ENCODE measurements at regions not wholly inside any gene's neighbourhood (a gene's known extent, or its start where the extent isn't known, plus 50 kb on each side); places are given as distances from the start of the nearest gene placed in this dataset.

DNA sequence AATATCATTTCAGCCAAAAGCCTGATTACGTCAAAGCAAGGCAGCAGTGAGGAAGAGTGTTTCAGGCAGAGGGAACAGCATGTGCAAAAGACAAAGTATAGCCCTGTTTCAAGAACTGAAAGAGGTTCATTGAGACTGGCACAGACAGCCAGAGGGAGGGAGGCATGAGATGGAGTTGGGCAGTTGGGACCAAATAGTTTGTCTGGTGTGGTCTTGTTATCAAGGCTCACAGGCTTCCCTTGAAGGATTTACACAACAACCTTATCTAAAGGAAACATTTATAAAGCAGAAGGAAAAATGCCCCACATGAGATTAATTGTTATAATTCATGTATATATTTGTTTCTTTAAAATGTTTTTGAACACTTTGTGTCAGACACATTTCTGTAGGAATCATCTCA, 253.3 kb downstream of the DMAC1 start:
- TF ChIP-seq, protein P1, sequence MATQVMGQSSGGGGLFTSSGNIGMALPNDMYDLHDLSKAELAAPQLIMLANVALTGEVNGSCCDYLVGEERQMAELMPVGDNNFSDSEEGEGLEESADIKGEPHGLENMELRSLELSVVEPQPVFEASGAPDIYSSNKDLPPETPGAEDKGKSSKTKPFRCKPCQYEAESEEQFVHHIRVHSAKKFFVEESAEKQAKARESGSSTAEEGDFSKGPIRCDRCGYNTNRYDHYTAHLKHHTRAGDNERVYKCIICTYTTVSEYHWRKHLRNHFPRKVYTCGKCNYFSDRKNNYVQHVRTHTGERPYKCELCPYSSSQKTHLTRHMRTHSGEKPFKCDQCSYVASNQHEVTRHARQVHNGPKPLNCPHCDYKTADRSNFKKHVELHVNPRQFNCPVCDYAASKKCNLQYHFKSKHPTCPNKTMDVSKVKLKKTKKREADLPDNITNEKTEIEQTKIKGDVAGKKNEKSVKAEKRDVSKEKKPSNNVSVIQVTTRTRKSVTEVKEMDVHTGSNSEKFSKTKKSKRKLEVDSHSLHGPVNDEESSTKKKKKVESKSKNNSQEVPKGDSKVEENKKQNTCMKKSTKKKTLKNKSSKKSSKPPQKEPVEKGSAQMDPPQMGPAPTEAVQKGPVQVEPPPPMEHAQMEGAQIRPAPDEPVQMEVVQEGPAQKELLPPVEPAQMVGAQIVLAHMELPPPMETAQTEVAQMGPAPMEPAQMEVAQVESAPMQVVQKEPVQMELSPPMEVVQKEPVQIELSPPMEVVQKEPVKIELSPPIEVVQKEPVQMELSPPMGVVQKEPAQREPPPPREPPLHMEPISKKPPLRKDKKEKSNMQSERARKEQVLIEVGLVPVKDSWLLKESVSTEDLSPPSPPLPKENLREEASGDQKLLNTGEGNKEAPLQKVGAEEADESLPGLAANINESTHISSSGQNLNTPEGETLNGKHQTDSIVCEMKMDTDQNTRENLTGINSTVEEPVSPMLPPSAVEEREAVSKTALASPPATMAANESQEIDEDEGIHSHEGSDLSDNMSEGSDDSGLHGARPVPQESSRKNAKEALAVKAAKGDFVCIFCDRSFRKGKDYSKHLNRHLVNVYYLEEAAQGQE (IDR thresholded peaks at IDR 0.05; ENCODE audit: insufficient replicate concordance, low read depth), result no peak
- TF ChIP-seq POLR2AphosphoS5 (IDR thresholded peaks at IDR 0.05; ENCODE audit: low read depth), result no peak
- no peaks in the 10 kb centered on the region for H3K27me3 ChIP-seq (ENCODE audit: insufficient read depth, poor library complexity, severe bottlenecking)
- no peak for DNase-seq (ENCODE audit: low read depth in 1 of 2, low spot score in 1 of 2)
- no peak overlapping the region for H3K27ac ChIP-seq (replicated peaks)
- H3K4me3 ChIP-seq (replicated peaks; ENCODE audit: insufficient read depth, low read length), result no peak overlapping the region

DNA sequence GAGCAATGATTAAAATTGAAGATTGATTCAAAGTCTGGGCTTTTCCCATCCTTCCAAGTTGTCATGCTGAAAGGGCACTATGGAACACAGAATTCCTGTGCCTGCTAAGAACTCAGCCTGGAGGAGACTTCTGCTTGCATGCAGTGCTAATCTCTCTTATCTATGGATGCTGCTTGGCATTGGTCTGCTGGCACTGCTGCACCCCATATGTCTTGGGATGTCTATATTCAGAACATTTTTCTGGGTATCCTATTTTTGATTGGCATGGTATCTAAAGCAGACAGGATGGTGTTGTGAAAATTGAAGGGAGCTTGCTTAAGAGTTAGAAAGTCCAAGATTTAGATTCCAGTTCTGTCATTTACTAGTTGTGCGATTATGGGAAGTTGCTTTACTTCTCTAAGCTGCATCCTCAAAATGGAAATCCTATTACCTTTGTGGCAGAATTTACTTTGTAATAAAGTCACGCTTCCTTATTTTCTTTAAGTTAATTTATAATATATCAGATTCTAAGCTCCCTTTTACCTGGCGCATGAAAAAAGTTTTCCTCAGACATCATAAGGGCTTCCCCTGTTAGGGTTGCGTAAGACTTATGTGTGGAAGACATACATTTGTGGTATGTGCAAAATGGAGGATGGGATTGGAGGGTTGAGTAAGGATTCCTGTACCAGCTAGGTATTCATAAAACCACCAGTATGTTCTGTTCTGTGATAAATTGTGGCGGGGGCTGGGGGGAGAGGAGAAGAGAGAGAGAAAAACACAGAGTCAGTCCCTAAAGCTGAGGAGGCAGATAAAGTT, 254.0 kb downstream of the DMAC1 start:
- H3K4me3 ChIP-seq (replicated peaks; ENCODE audit: insufficient read depth, low read length), result no peak overlapping the region
- no peaks in the 10 kb centered on the region for H3K27me3 ChIP-seq (ENCODE audit: insufficient read depth, poor library complexity, severe bottlenecking)
- no peak for DNase-seq (ENCODE audit: low read depth in 1 of 2, low spot score in 1 of 2)
- H3K27ac ChIP-seq (replicated peaks), result no peak overlapping the region
- TF ChIP-seq GABPA (IDR thresholded peaks at IDR 0.05; ENCODE audit: low read depth), result no peak
- TF ChIP-seq, protein P1 (IDR thresholded peaks at IDR 0.05; ENCODE audit: insufficient replicate concordance, low read depth), result no peak
- no peak for TF ChIP-seq POLR2AphosphoS5 (IDR thresholded peaks at IDR 0.05; ENCODE audit: low read depth)
- TF ChIP-seq, protein P2, sequence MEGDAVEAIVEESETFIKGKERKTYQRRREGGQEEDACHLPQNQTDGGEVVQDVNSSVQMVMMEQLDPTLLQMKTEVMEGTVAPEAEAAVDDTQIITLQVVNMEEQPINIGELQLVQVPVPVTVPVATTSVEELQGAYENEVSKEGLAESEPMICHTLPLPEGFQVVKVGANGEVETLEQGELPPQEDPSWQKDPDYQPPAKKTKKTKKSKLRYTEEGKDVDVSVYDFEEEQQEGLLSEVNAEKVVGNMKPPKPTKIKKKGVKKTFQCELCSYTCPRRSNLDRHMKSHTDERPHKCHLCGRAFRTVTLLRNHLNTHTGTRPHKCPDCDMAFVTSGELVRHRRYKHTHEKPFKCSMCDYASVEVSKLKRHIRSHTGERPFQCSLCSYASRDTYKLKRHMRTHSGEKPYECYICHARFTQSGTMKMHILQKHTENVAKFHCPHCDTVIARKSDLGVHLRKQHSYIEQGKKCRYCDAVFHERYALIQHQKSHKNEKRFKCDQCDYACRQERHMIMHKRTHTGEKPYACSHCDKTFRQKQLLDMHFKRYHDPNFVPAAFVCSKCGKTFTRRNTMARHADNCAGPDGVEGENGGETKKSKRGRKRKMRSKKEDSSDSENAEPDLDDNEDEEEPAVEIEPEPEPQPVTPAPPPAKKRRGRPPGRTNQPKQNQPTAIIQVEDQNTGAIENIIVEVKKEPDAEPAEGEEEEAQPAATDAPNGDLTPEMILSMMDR (IDR thresholded peaks at IDR 0.05; ENCODE audit: insufficient read depth, low read length), result no peak

DNA sequence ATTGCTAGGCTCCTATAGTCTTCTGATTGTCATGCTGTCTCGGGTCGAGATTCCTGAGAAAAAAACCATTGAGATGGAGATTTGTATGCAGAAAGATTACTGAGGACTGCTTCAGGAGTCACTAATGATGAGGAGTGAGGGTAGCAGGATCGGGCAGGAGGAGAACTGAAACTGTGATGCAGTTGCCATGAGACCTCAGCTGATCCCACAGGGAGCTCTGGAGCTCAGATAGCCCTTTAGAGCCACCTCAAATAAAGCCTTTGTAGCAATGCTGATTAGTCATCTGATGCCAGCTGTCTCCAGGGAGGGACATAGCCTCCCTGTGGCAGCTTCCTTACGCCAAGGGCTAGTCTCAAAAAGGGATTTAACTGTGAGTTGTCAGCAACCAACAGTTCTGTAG, 256.9 kb downstream of the DMAC1 start:
- Histone ChIP-seq H3K4me3 (replicated peaks; ENCODE audit: insufficient read depth, low read length) (no peak overlapping the region), H3K27me3 (ENCODE audit: insufficient read depth, poor library complexity, severe bottlenecking) (no peaks in the 10 kb centered on the region), H3K27ac (replicated peaks) (no peak overlapping the region)
- DNase-seq (ENCODE audit: low read depth in 1 of 2, low spot score in 1 of 2), result no peak
- TF ChIP-seq POLR2AphosphoS5 (IDR thresholded peaks at IDR 0.05; ENCODE audit: low read depth), result no peak
- TF ChIP-seq, protein P2 (IDR thresholded peaks at IDR 0.05; ENCODE audit: insufficient read depth, low read length), result no peak

- TF ChIP-seq GABPA (IDR thresholded peaks at IDR 0.05; ENCODE audit: low read depth) (no peak), POLR2AphosphoS5 (IDR thresholded peaks at IDR 0.05; ENCODE audit: low read depth) (no peak), SPI1 (IDR thresholded peaks at IDR 0.05; ENCODE audit: borderline replicate concordance, low read depth) (no peak)
- TF ChIP-seq, protein P2 (IDR thresholded peaks at IDR 0.05; ENCODE audit: insufficient read depth, low read length), result no peak
- TF ChIP-seq, protein P1 (IDR thresholded peaks at IDR 0.05; ENCODE audit: insufficient replicate concordance, low read depth), result no peak
- Histone ChIP-seq H3K27me3 (ENCODE audit: insufficient read depth, poor library complexity, severe bottlenecking) (no peaks in the 10 kb centered on the region), H3K27ac (replicated peaks) (no peak overlapping the region), H3K4me3 (replicated peaks; ENCODE audit: insufficient read depth, low read length) (no peak overlapping the region)
- no peak for DNase-seq (ENCODE audit: low read depth in 1 of 2, low spot score in 1 of 2)
Observed at GRCh38 chr9:7542126-7542525, 257.5 kb downstream of the DMAC1 start.

Data from HL-60 (cell line).